ENCODE measurements at regions not wholly inside any gene's neighbourhood (a gene's known extent, or its start where the extent isn't known, plus 50 kb on each side); places are given as distances from the start of the nearest gene placed in this dataset.

DNA sequence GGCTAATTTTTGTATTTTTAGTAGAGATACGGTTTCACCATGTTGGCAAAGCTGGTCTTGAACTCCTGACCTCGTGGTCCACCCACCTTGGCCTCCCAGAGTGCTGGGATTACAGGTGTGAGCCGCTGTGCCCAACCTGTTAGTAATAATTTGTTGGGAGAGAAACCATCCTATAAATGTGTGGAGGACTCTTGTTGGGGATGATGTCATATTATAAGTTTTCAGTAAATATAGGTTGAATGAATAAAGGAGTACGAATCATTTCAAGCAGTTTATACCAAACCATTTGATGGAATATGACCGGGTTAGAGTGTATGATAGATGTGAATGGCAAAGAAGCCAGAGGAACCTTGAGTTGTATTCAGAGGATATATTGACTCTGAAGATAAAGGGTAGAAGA, 240.8 kb downstream of the SAMD5 start:
- TF ChIP-seq POLR2AphosphoS5 (IDR thresholded peaks at IDR 0.05; ENCODE audit: low read depth) (no peak), CTCF (IDR thresholded peaks at IDR 0.05; ENCODE audit: insufficient read depth, low read length) (no peak), GABPA (IDR thresholded peaks at IDR 0.05; ENCODE audit: low read depth) (no peak)
- TF ChIP-seq, protein P1, sequence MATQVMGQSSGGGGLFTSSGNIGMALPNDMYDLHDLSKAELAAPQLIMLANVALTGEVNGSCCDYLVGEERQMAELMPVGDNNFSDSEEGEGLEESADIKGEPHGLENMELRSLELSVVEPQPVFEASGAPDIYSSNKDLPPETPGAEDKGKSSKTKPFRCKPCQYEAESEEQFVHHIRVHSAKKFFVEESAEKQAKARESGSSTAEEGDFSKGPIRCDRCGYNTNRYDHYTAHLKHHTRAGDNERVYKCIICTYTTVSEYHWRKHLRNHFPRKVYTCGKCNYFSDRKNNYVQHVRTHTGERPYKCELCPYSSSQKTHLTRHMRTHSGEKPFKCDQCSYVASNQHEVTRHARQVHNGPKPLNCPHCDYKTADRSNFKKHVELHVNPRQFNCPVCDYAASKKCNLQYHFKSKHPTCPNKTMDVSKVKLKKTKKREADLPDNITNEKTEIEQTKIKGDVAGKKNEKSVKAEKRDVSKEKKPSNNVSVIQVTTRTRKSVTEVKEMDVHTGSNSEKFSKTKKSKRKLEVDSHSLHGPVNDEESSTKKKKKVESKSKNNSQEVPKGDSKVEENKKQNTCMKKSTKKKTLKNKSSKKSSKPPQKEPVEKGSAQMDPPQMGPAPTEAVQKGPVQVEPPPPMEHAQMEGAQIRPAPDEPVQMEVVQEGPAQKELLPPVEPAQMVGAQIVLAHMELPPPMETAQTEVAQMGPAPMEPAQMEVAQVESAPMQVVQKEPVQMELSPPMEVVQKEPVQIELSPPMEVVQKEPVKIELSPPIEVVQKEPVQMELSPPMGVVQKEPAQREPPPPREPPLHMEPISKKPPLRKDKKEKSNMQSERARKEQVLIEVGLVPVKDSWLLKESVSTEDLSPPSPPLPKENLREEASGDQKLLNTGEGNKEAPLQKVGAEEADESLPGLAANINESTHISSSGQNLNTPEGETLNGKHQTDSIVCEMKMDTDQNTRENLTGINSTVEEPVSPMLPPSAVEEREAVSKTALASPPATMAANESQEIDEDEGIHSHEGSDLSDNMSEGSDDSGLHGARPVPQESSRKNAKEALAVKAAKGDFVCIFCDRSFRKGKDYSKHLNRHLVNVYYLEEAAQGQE (IDR thresholded peaks at IDR 0.05; ENCODE audit: insufficient replicate concordance, low read depth), result no peak

Measured in HL-60 (cell line).